SJSA1 (cell line): ENCODE measurements at regions not wholly inside any gene's neighbourhood (a gene's known extent, or its start where the extent isn't known, plus 50 kb on each side); places are given as distances from the start of the nearest gene placed in this dataset.

ENCODE experiments used
- DNase-seq, 2 experiments: peaks; one replicate each; pipeline ENCODE4 v3.0.0-alpha.2; 2015 to 2020; ENCODE audit warnings: low spot score in 2 of 2, low read depth in 1 of 2
- H3K27ac ChIP-seq: fragments of 250-450 bp; sonication (Bioruptor Pico); 2 replicates; pipeline ENCODE4 v1.5.1; 2020; ENCODE audit warnings: mild to moderate bottlenecking, moderate library complexity
- H3K27me3 ChIP-seq: fragments of 250-450 bp; sonication (Bioruptor Pico); replicated peaks from 2 replicates; pipeline ENCODE4 v1.5.1; 2020; ENCODE audit warnings: mild to moderate bottlenecking, moderate library complexity
- H3K36me3 ChIP-seq: fragments of 250-450 bp; sonication (Bioruptor Pico); 2 replicates; pipeline ENCODE4 v1.5.1; 2020; ENCODE audit warnings: mild to moderate bottlenecking
- H3K4me1 ChIP-seq: fragments of 250-450 bp; sonication (Bioruptor Pico); replicated peaks from 2 replicates; pipeline ENCODE4 v1.6.1; 2021; ENCODE audit warnings: mild to moderate bottlenecking
- H3K4me3 ChIP-seq: fragments of 250-450 bp; sonication (Bioruptor Pico); 2 replicates; pipeline ENCODE4 v1.5.1; 2020; ENCODE audit warnings: mild to moderate bottlenecking
- H3K9me3 ChIP-seq: fragments of 250-450 bp; sonication (Bioruptor Pico); replicated peaks from 2 replicates; pipeline ENCODE4 v1.5.1; 2020; ENCODE audit warnings: mild to moderate bottlenecking

DNA sequence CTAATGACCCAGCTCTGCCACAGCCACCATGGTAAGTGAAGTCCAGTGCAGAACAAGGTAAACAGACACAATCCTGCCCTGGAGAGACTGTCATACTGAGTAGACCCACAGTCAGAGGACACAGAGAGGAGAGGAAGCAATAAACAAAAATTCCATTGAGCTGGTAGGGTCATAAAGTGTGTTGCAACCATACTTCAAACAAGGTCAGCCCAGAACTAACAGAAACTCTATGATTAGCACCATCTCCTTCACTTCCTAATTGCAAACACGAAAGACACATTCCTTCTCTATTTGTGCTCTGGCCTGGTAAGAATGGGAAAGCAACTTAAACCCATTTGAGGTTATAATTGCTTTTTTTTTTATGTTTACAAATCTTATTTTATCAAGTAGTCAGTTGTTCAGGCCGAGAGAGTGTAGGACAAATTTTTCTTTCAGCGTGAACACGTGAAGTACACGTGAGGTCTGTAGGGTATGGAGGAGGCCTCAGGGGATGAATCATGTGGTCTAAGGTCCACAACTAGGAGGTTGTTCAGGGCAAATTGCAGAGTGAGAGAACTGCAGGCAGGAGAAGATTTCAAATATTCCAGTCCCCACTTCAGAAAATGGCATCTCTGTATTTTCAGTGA is 71.4 kb upstream of the GLS start:
- DNase-seq = no peak
- peaks cover 17% of the 10 kb centered on the region for H3K4me1 ChIP-seq
- H3K27me3 ChIP-seq = no peaks in the 10 kb centered on the region; the same call in 1 of the 2 replicates
- no peak overlapping the region for H3K27ac ChIP-seq
- no peak overlapping the region for H3K4me3 ChIP-seq
- no peaks in the 10 kb centered on the region for H3K36me3 ChIP-seq
- no peaks in the 10 kb centered on the region for H3K9me3 ChIP-seq

- DNase-seq = no peak
- no peak overlapping the region for H3K4me3 ChIP-seq
- no peaks in the 10 kb centered on the region for H3K9me3 ChIP-seq
- H3K4me1 ChIP-seq = peaks cover 17% of the 10 kb centered on the region
- H3K36me3 ChIP-seq = no peaks in the 10 kb centered on the region
- H3K27me3 ChIP-seq = no peaks in the 10 kb centered on the region
- no peak overlapping the region for H3K27ac ChIP-seq
Measured at GRCh38 chr2:190809876-190810525, 70.6 kb upstream of the GLS start.

DNA sequence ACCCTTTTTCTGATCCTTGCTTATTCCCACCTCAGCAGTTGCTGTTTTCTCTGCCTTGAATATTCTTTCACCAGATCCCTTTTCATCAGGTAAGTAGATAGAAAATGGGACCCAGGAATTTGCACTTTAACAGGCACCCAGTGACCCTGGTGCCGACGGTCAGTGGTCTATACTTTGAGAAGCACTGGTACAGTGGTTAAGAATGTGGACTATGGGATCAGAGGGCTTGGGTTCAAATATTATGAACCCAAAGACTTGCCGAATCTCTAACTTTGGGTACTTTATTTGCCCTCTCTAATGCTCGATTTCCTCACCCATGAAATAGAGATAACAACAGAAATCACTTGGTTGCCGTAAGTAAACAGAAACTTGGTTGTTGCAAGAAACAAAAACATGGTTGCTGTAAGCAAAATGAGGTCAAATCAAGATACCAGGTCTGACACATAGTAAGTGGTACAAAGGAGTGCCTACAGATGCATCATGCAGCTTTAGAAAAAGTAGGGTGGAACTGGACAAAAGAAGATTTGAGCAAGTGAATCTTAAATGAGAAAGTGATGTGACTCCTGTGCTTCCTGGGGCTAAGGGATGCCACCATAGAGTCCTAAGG is 69.5 kb upstream of the GLS start:
- H3K4me1 ChIP-seq = peaks cover 17% of the 10 kb centered on the region
- H3K4me3 ChIP-seq = no peak overlapping the region
- H3K27ac ChIP-seq = no peak overlapping the region
- no peaks in the 10 kb centered on the region for H3K27me3 ChIP-seq
- H3K36me3 ChIP-seq = no peaks in the 10 kb centered on the region
- no peaks in the 10 kb centered on the region for H3K9me3 ChIP-seq
- DNase-seq = no peak

DNA sequence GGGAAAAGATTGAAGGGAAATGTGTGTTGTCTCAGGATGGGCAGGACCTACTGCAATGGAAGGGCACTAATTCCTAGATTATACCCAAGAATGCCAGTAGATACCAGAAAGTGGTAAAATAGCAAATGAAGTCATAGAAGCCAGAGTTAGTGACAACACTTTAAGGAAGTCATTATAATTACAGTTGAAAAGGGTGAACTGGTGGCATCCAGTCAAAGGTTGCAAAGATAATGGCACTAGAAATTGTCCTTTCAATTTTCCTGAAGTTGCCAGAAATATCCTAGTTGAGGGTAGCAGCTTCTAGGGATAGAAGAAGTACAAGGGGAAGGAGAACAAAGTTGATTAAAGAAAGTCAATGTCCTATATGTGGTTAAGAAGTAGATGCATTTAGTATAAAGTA is 68.8 kb upstream of the GLS start:
- Histone ChIP-seq H3K27me3 (no peaks in the 10 kb centered on the region), H3K4me1 (peaks cover 17% of the 10 kb centered on the region), H3K9me3 (no peaks in the 10 kb centered on the region), H3K4me3 (no peak overlapping the region), H3K36me3 (no peaks in the 10 kb centered on the region), H3K27ac (no peak overlapping the region; the same call in 1 of the 2 replicates)
- DNase-seq = no peak

DNA sequence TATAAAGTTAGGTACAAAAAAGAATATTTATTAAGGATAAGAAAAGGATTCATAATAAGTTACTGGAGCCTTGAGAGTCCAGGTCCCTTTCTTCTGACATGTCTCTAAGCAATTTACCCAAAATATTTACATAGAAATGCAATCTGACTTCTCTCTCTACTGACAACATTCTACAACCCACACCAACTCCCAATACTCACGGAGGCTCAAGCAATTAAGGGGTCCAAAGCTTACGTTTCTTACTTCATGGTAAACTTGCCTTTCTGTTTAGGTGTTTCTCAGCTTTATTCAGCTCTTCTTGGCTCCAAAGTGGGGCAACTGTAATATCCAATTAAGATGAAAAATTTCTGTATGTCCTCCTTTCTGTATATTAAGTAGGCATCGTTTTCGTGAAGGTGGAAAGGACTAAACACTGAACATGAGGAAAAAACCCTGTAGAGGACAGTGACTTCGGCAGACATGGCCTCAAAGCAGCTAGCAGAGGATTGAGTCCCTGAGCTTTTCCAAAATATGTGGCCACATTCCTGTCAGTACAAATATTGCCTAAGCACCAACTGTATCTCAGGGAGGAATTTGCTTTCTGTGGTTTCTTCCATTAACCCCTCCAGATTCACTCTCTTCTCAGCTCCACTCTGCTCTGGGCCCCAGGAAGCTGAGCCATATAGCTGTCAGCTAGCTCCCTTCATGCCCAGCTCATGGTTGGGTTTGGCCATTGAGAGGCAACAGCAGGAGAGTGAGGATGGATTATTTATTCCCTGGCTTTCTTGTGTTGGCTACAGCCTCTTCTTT is 67.9 kb upstream of the GLS start:
- Histone ChIP-seq H3K36me3 (no peaks in the 10 kb centered on the region), H3K9me3 (no peaks in the 10 kb centered on the region), H3K27me3 (no peaks in the 10 kb centered on the region), H3K4me1 (peaks cover 17% of the 10 kb centered on the region), H3K27ac (peak overlapping the region; percentile 19), H3K4me3 (no peak overlapping the region)
- peak in 1 of 2 experiments; percentile 42 for DNase-seq

GRCh38 chr2:190815226-190815625 is 65.4 kb upstream of the GLS start:
- H3K4me1 ChIP-seq = peaks cover 20% of the 10 kb centered on the region
- H3K27me3 ChIP-seq = no peaks in the 10 kb centered on the region
- H3K4me3 ChIP-seq = no peak overlapping the region
- no peak overlapping the region for H3K27ac ChIP-seq
- DNase-seq = no peak
- H3K36me3 ChIP-seq = no peaks in the 10 kb centered on the region
- H3K9me3 ChIP-seq = no peaks in the 10 kb centered on the region

- DNase-seq = no peak
- H3K9me3 ChIP-seq = no peaks in the 10 kb centered on the region
Measured at GRCh38 chr2:190817082-190817481, 63.5 kb upstream of the GLS start.

DNA sequence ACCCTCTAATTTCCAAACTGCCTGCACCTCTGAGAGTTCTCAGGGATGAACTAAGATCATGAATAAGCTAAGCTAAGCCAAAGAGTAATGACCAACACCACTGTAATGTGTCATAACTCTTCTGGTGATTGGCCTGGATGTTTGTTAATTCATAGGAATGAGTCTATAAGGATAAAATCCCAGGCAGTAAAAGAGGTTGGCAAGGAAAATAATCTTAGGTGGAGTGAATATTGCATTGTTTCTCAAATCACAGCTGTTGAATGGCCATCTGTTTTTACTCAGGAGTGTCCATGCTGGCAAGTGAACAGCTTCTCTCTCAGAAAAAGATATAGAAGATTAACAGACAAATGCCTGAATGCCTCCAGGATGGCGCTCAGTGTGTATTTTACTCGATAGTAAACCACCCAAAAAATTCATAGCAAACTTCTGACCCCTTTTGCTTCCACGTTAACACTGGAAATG is 60.8 kb upstream of the GLS start:
- H3K4me1 ChIP-seq = peaks cover 8% of the 10 kb centered on the region
- H3K36me3 ChIP-seq = no peaks in the 10 kb centered on the region; the same call in 1 of the 2 replicates
- no peaks in the 10 kb centered on the region for H3K9me3 ChIP-seq
- H3K27ac ChIP-seq = no peak overlapping the region
- DNase-seq = no peak
- no peaks in the 10 kb centered on the region for H3K27me3 ChIP-seq
- H3K4me3 ChIP-seq = no peak overlapping the region

More at GRCh38 chr2:190817082-190817481, 63.5 kb upstream of the GLS start:
- no peak overlapping the region for H3K4me3 ChIP-seq
- H3K36me3 ChIP-seq = no peaks in the 10 kb centered on the region
- H3K4me1 ChIP-seq = peaks cover 16% of the 10 kb centered on the region
- no peak overlapping the region for H3K27ac ChIP-seq
- H3K27me3 ChIP-seq = no peaks in the 10 kb centered on the region

GRCh38 chr2:190820416-190820815 is 60.2 kb upstream of the GLS start:
- H3K27me3 ChIP-seq = no peaks in the 10 kb centered on the region
- peaks cover 8% of the 10 kb centered on the region for H3K4me1 ChIP-seq
- H3K36me3 ChIP-seq = no peaks in the 10 kb centered on the region; the same call in 1 of the 2 replicates
- no peak for DNase-seq
- H3K9me3 ChIP-seq = no peaks in the 10 kb centered on the region
- no peak overlapping the region for H3K4me3 ChIP-seq
- no peak overlapping the region for H3K27ac ChIP-seq

GRCh38 chr2:190822043-190822442 is 58.6 kb upstream of the GLS start:
- Histone ChIP-seq H3K9me3 (no peaks in the 10 kb centered on the region), H3K4me3 (no peak overlapping the region), H3K27me3 (no peaks in the 10 kb centered on the region), H3K27ac (no peak overlapping the region), H3K36me3 (no peaks in the 10 kb centered on the region; the same call in 1 of the 2 replicates), H3K4me1 (peaks cover 8% of the 10 kb centered on the region)
- no peak for DNase-seq

- no peaks in the 10 kb centered on the region for H3K27me3 ChIP-seq
- no peaks in the 10 kb centered on the region for H3K36me3 ChIP-seq
- H3K27ac ChIP-seq = no peak overlapping the region
- H3K4me1 ChIP-seq = no peaks in the 10 kb centered on the region
- no peak overlapping the region for H3K4me3 ChIP-seq
- DNase-seq = no peak
- no peaks in the 10 kb centered on the region for H3K9me3 ChIP-seq
Measured at GRCh38 chr2:190827720-190828119, 52.9 kb upstream of the GLS start.

GRCh38 chr2:190829642-190830041 is 51.0 kb upstream of the GLS start:
- no peak overlapping the region for H3K4me3 ChIP-seq
- H3K36me3 ChIP-seq = no peaks in the 10 kb centered on the region
- no peaks in the 10 kb centered on the region for H3K9me3 ChIP-seq
- H3K27me3 ChIP-seq = no peaks in the 10 kb centered on the region
- peaks cover 3% of the 10 kb centered on the region for H3K4me1 ChIP-seq
- no peak for DNase-seq
- H3K27ac ChIP-seq = no peak overlapping the region
